ENCODE measurements at regions not wholly inside any gene's neighbourhood (a gene's known extent, or its start where the extent isn't known, plus 50 kb on each side); places are given as distances from the start of the nearest gene placed in this dataset.

GRCh38 chr18:2223449-2223848 is 347.9 kb downstream of the METTL4 start:
- TF ChIP-seq CTCF (IDR thresholded peaks at IDR 0.05) (no peak), POLR2A (IDR thresholded peaks at IDR 0.05) (no peak)

Measured in esophagus squamous epithelium (tissue), 4 donors.